Right atrium auricular region (tissue), 2 donors: ENCODE measurements at regions not wholly inside any gene's neighbourhood (a gene's known extent, or its start where the extent isn't known, plus 50 kb on each side); places are given as distances from the start of the nearest gene placed in this dataset.

Experiments used
- DNase-seq: peaks from one replicate; pipeline ENCODE4 v3.0.0-alpha.2; 2019; ENCODE audit warnings: low spot score
- H3K27ac ChIP-seq, 2 donors: fragments of 200-600 bp; sonication (generic); 1 replicate in 1 of 2; 2 replicates in 1 of 2; pipeline ENCODE4 v1.5.1; 2016 to 2019
- H3K27me3 ChIP-seq, 2 donors: fragments of 200-600 bp; sonication (generic); one replicate each; pipeline versions ENCODE4 v1.5.1 to v1.6.0; 2017 to 2019
- H3K36me3 ChIP-seq: fragments of 200-600 bp; sonication (generic); one replicate; pipeline ENCODE4 v1.5.1; 2016
- H3K4me1 ChIP-seq, 2 donors: fragments of 200-600 bp; sonication (generic); one replicate each; pipeline versions ENCODE4 v1.5.1 to v1.6.0; 2017 to 2019
- H3K4me3 ChIP-seq, 2 donors: fragments of 200-600 bp; sonication (generic); 1 replicate in 1 of 2; 2 replicates in 1 of 2; pipeline ENCODE4 v1.5.1; 2017 to 2019; ENCODE audit warnings: mild to moderate bottlenecking in 1 of 2, moderate library complexity in 1 of 2
- H3K9me3 ChIP-seq, 2 donors: fragments of 200-600 bp; sonication (generic); one replicate each; pipeline ENCODE4 v1.5.1; 2019
- CTCF ChIP-seq, 2 donors: fragments of 200-600 bp; sonication (generic); IDR thresholded peaks; one replicate each; pipeline ENCODE4 v1.5.1; 2019; ENCODE audit warnings: antibody characterized with exemption in 2 of 2

- Histone ChIP-seq H3K4me1 (no peaks in the 10 kb centered on the region), H3K27ac (no peak overlapping the region), H3K27me3 (no peaks in the 10 kb centered on the region), H3K9me3 (no peaks in the 10 kb centered on the region), H3K4me3 (no peak overlapping the region), H3K36me3 (no peaks in the 10 kb centered on the region)
- DNase-seq: no peak
- no peak for TF ChIP-seq CTCF (IDR thresholded peaks at IDR 0.05)
Observed at GRCh38 chr12:128121424-128121823, 145.5 kb upstream of the TMEM132C start.

GRCh38 chr12:128123096-128123495 lies 143.9 kb upstream of the TMEM132C start:
- no peak overlapping the region for H3K4me3 ChIP-seq
- no peaks in the 10 kb centered on the region for H3K27me3 ChIP-seq
- H3K9me3 ChIP-seq: no peaks in the 10 kb centered on the region
- no peaks in the 10 kb centered on the region for H3K36me3 ChIP-seq
- H3K4me1 ChIP-seq: no peaks in the 10 kb centered on the region
- DNase-seq: no peak
- TF ChIP-seq CTCF (IDR thresholded peaks at IDR 0.05): no peak
- H3K27ac ChIP-seq: no peak overlapping the region

GRCh38 chr12:128131955-128132354 lies 135.0 kb upstream of the TMEM132C start:
- Histone ChIP-seq H3K27ac (no peak overlapping the region), H3K27me3 (no peaks in the 10 kb centered on the region)
- no peak for TF ChIP-seq CTCF (IDR thresholded peaks at IDR 0.05)

GRCh38 chr12:128133321-128134073 lies 133.5 kb upstream of the TMEM132C start:
- no peak for TF ChIP-seq CTCF (IDR thresholded peaks at IDR 0.05)
- no peak overlapping the region for H3K4me3 ChIP-seq
- H3K27ac ChIP-seq: no peak overlapping the region
- H3K4me1 ChIP-seq: no peaks in the 10 kb centered on the region
- no peak for DNase-seq
- H3K36me3 ChIP-seq: no peaks in the 10 kb centered on the region
- H3K9me3 ChIP-seq: no peaks in the 10 kb centered on the region
- H3K27me3 ChIP-seq: no peaks in the 10 kb centered on the region

More at GRCh38 chr12:128131955-128132354, 135.0 kb upstream of the TMEM132C start:
- no peak for DNase-seq
- Histone ChIP-seq H3K4me1 (no peaks in the 10 kb centered on the region), H3K4me3 (no peak overlapping the region), H3K36me3 (no peaks in the 10 kb centered on the region), H3K9me3 (no peaks in the 10 kb centered on the region)

GRCh38 chr12:128137140-128137539 lies 129.8 kb upstream of the TMEM132C start:
- no peaks in the 10 kb centered on the region for H3K27me3 ChIP-seq
- H3K9me3 ChIP-seq: no peaks in the 10 kb centered on the region
- no peak for DNase-seq
- no peak overlapping the region for H3K4me3 ChIP-seq
- H3K36me3 ChIP-seq: no peaks in the 10 kb centered on the region
- no peak overlapping the region for H3K27ac ChIP-seq
- TF ChIP-seq CTCF (IDR thresholded peaks at IDR 0.05): no peak
- H3K4me1 ChIP-seq: no peaks in the 10 kb centered on the region

- no peaks in the 10 kb centered on the region for H3K27me3 ChIP-seq
- H3K4me1 ChIP-seq: no peaks in the 10 kb centered on the region
- H3K9me3 ChIP-seq: no peaks in the 10 kb centered on the region
- H3K27ac ChIP-seq: no peak overlapping the region
- no peak for DNase-seq
- H3K36me3 ChIP-seq: no peaks in the 10 kb centered on the region
- no peak for TF ChIP-seq CTCF (IDR thresholded peaks at IDR 0.05)
- no peak overlapping the region for H3K4me3 ChIP-seq
Observed at GRCh38 chr12:128138125-128138524, 128.8 kb upstream of the TMEM132C start.
